Gastrocnemius medialis (tissue), 4 donors: ENCODE measurements at regions not wholly inside any gene's neighbourhood (a gene's known extent, or its start where the extent isn't known, plus 50 kb on each side); places are given as distances from the start of the nearest gene placed in this dataset.

Experiments
- CTCF ChIP-seq, 5 experiments: fragments of 450-650 bp in 3 of 5; fragments of 200-600 bp in 2 of 5; sonication (generic) in 2 of 5; IDR thresholded peaks in 4 of 5; conservative IDR thresholded peaks in 1 of 5; 1 replicate in 4 of 5; 2 replicates in 1 of 5; pipeline ENCODE4 v1.5.1; 2016 to 2019; ENCODE audit warnings: antibody characterized with exemption in 5 of 5, mild to moderate bottlenecking in 3 of 5, moderate library complexity in 3 of 5
- POLR2A ChIP-seq, 2 donors: fragments of 450-650 bp; IDR thresholded peaks; one replicate each; pipeline ENCODE4 v1.6.1; 2017; ENCODE audit warnings: antibody characterized with exemption in 2 of 2, mild to moderate bottlenecking in 2 of 2, moderate library complexity in 2 of 2

- TF ChIP-seq POLR2A (IDR thresholded peaks at IDR 0.05), result no peak
- TF ChIP-seq CTCF (IDR thresholded peaks at IDR 0.05 in 4 of 5, conservative IDR thresholded peaks at IDR 0.05 in 1 of 5), result no peak
Measured at GRCh38 chr14:27372771-27373170, 774.9 kb upstream of the NOVA1 start.
